GM18867 (cell line): ENCODE measurements at regions not wholly inside any gene's neighbourhood (a gene's known extent, or its start where the extent isn't known, plus 50 kb on each side); places are given as distances from the start of the nearest gene placed in this dataset.

ENCODE experiments used
- ATAC-seq: cut with Tn5 transposase; IDR thresholded peaks from one replicate; pipeline ENCODE4 v1.9.1; 2021; ENCODE audit warnings: mild to moderate bottlenecking, moderate library complexity; ENCODE audit not compliant: unreplicated experiment

DNA sequence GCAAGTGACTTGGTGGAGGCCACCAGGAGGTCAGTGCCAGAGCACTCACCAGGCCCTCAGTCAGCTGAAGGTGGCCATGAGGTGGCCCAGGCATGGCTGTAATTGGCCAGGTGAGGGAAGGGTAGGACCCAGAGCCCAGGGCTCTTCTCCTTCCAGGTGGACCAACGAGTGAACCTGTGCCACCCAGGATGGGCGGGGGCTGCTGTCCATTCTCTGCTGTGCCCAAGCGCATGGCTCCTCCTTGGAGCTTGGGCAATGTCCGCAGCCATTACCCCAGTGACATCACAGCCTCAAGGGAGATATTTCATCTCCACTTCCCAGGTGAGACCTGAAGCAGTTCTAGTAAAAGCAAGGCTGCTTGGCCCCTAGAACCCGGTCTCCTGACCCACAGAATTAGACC is 303.0 kb upstream of the FOXF1 start:
- ATAC-seq, result no peak

DNA sequence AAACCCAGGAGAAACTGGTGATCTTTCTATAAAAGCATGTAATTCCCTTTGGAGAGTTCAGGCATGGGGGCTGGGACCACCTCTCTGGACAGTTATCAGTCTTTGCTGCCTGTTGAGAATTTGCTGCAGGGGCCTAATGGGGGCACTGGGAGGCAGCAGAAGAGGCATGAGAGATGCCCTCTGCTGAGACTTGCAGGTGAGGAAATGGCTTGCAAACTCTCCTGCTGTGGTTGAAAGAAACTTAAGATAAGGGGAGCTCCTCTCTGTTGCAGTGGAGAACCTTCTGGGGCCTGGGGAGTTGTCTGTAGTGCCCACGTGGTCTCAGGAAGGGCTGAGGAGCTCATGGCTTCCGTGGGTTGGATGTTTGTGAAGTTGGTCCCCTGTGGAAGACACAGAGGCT is 301.1 kb upstream of the FOXF1 start:
- ATAC-seq, result no peak

DNA sequence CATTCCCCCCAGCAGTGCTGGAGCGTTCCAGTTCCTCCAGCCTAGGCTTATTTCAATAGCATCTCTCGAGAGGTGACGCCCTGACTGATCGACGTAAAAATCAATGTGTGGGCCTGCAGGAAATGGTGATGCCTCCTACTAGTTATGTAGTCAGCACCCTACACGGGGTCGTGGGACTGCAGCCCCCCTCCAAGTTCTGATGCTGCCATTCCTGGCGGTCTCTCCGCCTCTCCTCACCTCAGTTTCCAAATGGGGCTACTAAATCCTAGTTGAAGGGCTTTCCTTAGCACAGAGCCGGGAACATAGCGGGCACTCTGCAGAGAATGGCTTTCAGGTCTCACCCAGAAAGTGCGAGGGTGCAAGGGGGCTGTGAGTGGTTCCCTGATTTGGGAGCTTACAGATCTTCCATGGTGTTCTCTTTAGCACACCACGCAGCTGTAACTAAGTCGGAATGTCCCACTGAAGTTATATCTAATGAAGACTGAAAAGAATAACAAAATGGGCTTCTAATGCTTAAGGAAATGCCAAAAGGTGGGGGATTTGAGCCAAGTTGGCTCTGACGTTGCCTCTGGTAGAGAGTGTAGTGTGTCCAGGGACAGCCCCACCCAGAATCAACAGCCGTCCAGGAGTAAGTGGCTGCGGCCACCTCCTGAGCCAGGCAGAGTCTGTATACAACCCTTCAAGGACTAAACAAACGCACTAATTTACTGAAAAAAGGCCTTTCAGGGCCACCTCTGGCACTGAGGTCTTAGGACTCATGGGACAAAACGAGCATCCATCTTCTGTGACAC is 299.7 kb upstream of the FOXF1 start:
- no peak for ATAC-seq

DNA sequence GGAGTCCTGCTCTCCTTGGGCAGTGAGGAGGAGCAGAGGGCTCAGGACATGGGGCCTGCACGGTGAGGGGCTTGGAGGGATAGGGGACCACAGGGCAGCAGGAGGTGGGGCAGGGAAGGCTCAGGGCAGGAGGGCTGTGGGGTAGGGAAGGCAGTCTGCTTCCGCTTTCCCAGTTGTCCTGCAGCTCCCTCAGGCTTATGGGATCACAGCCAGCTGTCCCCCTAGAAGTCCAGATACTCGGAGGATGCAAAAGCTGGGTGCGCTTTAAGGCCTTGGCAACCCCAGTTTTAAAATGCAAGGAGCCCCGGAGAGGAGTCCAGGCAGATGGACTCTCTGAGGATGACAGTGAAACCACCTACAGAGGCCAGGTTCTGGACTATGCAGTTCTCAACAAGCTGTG is 299.1 kb upstream of the FOXF1 start:
- ATAC-seq, result no peak

DNA sequence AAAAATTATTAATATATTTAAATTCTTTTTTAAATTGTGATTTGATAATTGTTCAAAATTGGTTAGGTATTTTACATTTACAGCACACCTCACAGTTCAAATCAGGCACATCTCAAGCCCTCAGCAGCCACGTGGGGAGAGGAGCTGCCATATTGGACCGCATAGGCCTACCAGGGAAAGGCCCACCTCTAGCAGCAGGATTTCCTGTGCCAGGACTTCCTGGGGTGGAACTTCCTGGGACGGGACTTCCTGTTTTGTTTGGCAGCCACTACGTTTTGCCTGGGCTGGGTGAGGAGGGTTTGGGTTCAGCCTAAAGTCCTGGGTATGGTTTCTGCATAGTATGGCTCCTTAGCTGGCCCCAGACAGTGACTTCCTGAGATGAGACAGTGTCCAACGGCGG is 298.5 kb upstream of the FOXF1 start:
- ATAC-seq, result no peak

DNA sequence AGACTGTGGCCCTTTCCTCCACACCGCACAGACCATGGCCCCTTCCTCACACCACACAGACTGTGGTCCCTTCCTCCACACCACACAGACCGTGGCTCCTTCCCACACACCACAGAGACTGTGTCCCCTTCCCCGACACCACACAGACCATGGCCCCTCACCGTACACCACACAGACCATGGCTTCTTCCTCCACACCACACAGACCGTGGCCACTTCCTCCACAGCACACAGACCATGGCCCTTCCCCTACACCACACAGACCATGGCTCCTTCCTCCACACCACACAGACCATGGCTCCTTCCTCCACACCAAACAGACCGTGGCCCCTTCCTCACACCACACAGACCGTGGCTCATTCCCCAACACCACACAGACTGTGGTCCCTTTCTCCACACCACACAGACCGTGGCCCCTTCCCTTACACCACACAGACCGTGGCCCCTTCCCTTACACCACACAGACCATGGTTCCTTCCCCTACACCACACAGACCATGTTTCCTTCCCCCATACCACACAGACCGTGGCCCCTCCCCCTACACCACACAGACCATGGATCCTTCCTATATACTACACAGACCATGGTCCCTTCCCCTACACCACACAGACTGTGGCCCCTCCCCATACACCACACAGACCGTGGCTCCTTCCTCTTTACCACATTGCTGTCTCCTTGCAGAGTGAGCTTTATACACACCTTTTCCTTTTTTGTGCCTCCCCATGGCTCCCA is 297.5 kb upstream of the FOXF1 start:
- ATAC-seq, result no peak

DNA sequence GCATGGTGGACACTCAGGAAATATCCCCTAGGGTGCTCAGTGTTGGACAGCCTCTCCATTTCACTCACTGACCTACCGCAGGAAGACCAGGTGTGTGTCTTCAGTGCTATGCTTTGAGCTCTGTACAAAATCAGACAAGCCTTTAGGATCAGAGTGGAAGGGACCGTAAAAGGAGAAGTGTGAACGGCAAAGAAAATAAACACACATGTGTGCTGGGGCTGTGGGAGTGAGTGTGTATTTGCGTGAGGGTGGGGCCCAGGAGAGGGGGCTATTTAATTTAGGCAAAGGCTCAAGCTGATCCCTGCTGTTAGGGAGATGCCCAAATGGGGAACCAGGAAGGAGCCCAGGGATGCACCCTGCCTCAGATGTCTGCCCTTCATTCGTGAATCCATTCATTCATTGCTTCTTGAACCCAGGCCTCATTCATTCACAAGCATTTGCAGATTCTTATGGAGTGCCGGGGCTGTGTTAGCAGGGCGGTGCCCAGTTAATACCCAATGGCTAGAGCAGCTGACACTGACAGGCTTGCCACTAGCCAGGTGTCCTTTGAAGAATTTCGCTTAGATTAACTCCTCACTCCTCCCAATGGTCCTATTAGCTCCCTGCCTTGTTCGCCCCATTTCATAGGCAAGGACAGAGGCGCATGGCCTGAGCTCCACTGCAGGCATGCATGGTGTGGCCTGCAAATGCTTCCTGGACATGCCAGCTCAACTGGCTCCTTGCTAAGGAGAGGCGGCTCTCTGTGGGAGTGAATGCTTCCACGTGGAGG is 296.7 kb upstream of the FOXF1 start:
- no peak for ATAC-seq

DNA sequence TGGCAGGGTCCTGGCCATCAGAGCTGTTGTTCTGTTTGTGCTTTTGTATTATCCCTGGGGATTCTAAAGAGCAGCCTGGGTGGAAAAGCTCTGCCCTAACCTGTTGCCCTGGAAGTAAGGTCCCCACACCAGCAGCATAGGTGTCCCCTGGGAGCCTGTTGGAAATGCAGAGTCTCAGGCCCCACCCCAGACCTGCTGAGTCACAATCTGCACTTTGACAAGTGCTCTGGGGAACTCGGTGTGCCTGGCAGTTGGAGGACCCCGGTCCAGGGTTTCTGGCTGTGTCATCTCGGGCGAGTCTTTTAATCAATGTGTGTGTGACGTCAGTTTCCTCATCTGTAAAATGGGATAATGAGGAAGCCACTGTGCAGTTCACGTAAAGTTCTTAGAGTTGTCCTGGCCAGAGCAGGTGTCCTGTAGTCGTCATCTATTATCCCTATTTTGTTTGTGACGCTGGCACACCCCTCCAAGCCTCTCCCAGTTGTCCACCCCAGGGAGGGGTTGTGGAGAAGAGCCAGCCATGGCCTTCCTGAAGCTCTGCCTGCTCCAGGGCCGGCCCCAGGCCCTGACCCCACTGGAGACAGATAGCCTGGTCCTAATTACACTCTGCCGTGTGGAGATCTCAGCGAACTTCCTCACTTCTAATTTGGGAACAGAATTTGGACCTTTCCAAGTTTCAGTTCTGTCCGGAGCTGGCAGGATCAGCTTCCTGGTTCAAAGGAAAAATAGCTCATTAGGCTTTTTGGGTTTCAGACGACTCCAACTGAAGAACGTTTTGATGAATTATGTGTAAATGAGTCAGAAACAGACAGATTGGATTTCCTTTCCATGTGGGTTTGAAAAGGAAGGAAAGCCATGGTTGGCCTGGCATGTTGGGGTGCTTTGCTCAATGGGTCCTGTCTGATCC is 295.7 kb upstream of the FOXF1 start:
- ATAC-seq, result no peak

DNA sequence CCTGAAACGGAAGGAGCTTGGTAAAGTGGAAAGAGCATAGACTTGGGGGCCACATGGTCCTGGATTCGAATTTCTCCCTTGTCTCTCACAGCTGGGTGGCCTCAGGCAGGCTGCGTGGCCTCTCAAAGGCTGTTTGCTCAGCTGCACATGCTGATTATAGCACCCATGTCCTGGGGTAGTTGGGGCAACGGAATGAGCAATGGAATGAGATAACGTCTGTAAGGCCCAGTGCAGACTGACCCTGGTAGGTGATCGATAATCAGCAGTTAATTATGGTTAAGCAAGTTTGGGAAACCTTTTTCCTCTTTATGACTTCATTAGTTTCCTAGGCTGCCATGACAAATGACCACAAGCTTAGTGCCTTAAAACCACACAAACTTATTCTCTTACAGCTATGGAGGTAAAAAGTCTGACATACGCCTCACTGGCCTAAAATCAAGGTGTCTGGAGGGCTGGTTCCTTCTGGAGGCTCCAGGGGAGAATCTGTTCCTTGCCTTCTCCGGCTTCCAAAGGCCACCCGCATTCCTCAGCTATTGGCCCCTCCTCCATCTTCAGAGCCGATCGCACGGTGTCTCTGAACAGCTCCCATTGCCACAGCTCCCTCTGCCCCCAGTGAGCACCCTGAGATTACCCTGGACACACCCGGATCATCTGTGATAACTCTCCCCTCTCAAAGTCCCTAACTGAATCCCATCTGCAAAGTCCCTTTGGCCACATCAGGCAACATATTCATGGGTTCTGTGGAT is 294.9 kb upstream of the FOXF1 start:
- no peak for ATAC-seq

DNA sequence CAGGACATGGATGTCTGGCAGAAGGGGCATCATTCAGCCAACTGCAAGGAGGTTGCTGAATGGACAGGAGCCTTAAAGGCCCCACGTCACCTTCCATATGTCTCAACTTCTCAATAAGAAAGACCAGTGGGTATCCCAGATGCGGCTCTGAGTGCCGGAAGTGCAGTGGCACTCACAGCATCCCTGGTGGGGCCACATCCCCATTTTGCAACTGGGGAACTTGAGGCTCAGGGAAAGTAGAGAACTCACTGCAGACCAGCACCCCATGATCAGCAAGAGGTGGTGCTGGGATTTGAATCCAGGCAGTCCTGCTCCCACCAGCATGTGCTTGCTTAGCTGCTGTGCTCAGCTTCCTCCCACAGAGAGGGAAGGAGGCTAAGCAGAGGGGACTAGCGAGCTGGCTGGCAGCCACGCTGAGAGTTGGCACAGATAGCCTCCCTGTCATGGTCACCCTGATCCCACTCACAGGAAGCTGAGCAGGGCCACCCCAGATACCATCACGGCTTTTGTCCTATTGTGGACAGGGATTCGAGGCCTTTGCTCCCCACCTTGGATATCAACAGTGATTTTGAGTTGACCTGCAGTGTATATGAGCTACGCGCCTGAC is 294.2 kb upstream of the FOXF1 start:
- ATAC-seq, result no peak

DNA sequence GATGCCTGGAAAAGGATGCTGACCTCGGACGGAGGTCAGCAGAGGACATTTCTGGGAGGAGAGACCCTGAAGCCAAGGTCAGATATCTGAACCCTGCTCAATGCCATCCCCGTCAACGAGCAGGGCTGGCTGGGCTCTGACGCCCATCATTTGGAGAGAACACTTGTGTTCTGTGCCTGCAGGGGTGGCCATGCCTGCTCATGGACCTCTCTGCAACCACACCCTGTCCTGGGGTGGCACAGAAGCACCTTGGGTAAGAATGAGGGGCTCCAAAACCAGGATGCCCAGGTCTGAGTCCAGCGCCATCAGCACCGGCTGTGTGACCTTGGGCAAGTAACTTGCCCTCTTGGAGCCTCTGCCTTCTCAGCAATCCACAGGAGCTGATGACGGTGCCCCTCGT is 293.7 kb upstream of the FOXF1 start:
- ATAC-seq, result no peak

DNA sequence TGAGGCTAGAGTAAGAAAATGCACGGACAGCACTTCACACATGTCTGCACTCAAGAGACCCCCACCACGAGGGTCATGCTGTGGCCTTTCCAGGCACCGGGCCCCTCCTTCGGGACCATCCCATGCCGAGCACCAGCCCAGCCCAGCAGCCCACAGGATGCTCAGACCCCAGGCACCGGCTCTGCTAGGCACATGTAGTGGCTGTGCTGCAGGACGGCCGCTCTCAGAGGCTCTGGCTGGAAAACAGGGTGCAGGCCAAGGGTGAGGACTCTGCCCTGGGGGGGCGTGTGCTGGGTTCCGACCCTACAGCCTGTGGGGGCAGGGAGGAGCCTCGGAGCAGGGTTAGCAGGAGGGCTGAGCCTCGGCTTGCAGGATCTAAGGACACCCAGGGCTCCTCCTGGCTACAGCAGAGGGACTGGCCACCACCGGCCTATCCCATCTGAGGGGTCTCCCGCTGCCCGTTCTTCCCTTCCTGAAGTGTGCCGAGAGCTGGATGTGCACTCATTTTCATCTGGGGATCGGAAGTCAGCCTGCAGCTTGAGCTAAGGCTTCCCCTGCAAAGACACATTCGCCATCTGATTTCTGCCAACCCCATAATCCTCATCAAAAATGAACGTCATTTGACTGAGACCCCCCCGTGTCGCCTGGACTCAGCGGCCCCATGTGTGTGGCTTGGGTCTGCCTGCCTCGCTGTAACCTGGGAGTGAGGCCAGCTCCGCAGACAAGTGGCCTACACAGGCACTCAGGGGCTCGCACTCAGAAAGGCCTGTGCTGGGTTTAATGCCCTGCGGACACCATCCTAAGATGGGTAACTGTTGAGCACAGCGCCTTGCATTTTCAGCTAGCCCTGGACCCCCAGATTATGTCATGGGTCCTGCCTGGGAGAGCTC is 293.1 kb upstream of the FOXF1 start:
- no peak for ATAC-seq

DNA sequence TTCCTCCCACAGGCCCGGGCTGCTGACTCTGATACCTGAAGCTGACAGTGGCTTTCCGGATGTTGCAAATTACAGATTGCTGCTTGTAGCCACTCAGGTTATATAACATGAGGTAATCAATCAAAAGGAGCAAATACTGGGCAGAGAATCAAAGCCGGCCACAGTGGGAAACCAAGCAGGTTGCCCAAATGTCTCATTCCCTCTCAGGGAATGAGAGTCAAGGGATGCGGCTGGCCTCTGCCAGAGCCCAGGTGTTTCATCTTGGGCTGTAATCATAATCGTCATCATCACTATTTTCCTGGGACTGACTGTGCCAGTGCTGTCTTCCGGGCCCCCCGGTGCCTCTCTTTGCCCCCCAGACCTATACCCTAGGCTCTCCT is 292.4 kb upstream of the FOXF1 start:
- ATAC-seq, result no peak

DNA sequence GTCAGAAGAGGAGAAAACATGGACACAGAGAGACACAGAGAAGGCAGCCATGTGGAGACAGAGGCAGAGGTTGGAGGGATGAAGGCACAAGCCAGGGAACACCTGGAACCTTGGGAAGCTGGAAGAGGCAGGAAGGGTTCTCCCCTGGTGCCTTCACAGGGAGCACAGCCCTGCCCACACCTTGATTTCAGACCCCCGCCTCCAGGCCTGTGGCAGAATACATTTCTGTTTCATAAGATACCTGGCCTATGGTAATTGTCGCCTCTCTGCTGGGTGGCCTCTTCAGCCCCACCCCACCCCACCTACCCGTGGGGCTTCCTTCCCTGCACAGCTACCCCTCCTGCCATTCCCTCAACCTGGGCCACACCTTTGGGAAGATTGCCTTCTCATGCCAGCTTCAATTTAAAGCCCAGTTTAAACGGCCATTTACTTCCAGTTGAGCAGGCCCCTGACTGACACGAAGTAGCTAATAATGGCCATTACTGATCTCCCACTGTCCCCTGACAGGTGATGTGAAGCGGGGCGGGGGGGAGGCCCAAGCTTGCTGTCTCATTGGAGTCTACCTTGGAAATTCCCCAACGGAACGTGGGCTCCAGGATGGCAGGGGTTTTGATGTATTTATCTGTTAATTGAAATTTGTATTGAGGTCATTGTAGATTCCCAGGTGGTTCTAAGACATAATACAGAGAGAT is 291.7 kb upstream of the FOXF1 start:
- ATAC-seq, result no peak

DNA sequence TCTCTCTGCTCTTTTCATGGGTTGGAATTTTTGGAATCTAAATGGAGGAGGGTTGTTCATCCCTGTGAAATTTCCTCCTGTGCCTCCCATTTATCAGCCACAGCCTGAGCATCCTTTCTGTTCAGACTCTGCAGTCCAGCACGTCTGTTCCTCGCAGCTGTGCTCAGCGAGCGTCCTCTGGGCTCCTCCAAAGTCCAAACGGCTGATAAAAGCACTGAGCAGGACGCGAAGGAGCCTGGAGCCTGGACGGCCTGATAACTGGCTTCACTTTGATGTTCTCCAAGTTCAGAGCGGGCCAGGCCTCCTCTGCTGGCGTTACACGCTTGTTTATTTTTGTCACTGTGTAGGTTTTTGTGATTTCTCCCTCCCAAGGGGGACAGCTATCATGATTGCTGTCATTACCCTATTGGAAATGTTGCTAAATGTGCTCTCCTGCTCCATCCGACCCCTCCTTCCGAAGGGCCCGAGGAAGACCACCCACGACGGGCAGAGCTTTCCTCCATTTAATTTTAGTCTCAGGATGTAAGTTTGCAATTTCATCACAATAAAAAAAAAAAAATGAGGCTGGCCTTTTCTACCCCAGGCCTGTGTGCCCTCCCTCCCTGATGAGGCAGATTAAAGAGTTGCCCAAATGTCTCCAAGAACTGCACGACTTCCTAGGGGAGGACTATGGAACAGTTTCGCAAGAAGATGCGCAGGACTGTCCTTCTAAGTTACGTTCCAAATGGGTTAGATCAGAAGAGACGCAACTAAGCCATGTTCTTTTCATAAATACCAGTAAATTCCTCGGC is 290.5 kb upstream of the FOXF1 start:
- no peak for ATAC-seq

DNA sequence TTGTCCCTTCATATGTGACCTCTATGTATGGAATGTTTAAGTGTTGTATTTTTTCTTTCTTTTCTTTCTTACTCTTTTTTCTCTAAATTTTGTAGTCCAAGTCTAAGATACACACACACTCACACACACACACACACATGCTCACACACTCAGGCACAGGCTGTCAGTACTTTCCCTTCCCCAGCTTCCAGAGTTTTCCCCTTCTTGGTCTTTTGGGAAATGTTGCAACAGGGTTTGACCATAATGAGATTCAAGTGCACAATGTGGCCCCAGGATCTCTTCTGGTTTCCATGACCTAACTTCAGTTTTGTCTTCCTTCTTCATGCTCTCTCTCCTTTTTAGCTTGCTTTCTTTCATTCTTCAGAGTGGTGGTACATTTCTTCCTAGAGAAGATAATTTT is 289.8 kb upstream of the FOXF1 start:
- ATAC-seq, result no peak

DNA sequence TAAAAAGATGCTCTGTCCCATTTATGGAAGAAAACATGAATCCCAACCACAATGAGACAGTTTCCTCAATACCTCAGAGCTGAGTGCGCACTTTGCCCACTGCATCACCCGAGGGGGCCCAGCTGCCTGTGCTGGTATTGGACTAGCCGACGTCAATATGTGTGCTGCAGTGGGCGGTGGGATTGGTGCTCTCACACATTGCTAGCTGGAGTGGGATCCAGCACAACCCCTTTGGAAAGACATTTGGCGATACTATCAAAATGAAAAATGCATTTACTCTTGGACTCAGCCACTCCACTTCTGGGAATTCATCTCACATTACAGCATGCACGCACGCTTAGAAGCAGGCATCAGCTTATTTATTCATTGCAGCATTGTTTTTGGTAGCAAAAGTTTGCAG is 289.2 kb upstream of the FOXF1 start:
- ATAC-seq, result no peak
